ENCODE measurements at regions not wholly inside any gene's neighbourhood (a gene's known extent, or its start where the extent isn't known, plus 50 kb on each side); places are given as distances from the start of the nearest gene placed in this dataset.
"Not testable (repeated sequence)": the region's sequence is repeated elsewhere in the genome, so short reads cannot be mapped to it uniquely, and the experiment has no call there.

DNA sequence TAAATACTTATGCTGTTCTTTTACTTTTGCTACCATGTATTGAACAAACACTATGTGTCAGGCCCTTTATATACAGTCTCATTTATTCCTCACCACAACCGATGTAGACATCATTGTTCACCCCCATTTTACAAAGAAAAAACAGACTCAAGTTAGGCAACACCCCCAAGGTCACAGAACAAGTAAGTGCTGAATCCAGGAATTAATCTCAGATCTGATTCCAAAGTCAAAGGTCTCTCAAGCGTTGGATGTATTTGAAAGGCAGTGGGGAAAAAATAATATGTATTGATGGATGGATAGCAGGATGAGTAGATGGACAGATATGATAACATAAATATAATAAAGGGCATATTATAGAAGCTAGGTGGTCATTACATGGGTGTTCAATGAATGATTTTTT lies 85.1 kb upstream of the VLDLR start:
- H3K36me3 ChIP-seq (ENCODE audit: control insufficient read depth in 2 of 2, extremely low read depth in 1 of 2, insufficient read depth in 1 of 2, low read length in 1 of 2): no peaks in the 10 kb centered on the region
- H3K4me3 ChIP-seq (ENCODE audit: control insufficient read depth in 1 of 2, extremely low read depth in 1 of 2, low read length in 1 of 2): no peak overlapping the region
- Mint-ChIP-seq H3K27me3 (peaks cover under 1 to 13% of the 10 kb centered on the region in 2 donors), H3K4me3 (no peak overlapping the region), H3K27ac (no peak overlapping the region), H3K4me1 (no peaks in the 10 kb centered on the region), H3K9me3 (no peaks in the 10 kb centered on the region), H3K36me3 (no peaks in the 10 kb centered on the region)
- POLR2A ChIA-PET: no interaction called here
- ATAC-seq (replicated peaks in 1 of 4) (no peak), DNase-seq (no peak)
- CTCF ChIA-PET: interaction anchor here in 1 of 2 donors (0.5 kb wide), 1 partner anchor 197 kb away, joined by 3 read pairs; no protein-coding TSS in a partner anchor
- WGBS (ENCODE audit: insufficient coverage): 83% methylated on average over 1 of the region's 2 CpGs
- no peak overlapping the region for H3K27ac ChIP-seq (ENCODE audit: low read length)
- no peaks in the 10 kb centered on the region for H3K27me3 ChIP-seq (replicated peaks in 1 of 2; ENCODE audit: control insufficient read depth in 2 of 2, extremely low read depth in 1 of 2, insufficient read depth in 2 of 2, low read length in 1 of 2)
- no peaks in the 10 kb centered on the region for H3K4me1 ChIP-seq (ENCODE audit: control insufficient read depth in 1 of 2, extremely low read depth in 1 of 2, insufficient read depth in 2 of 2, low read length in 2 of 2)
- H3K9me3 ChIP-seq: no peaks in the 10 kb centered on the region

DNA sequence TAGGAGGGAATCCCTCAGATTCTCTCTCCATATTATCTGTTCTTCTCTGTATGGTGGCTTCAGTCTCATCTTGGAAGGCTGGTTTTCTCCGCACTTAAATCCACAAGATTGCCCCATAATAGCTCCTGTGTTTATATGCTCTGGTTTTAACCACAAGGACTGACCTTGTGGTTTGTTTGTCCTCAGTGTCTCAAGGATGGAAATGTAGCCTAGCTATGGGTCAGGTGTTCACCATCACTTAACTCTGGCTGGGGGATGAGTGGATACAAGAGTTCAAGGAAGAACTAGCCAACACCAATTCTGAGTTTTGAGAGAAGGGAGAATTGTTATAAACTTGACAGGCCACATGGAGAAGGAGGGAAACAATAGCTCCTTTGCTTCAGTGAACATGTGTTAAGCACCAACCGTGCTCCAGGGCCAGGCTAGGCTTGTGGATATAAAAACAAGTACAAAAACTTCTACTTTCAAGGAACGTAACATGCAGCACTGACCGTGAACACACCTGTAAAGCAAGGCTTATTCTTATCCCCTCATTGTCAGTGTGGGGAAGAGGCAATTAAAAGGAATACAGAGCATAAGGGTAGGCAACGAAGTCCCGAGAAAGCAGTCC lies 75.6 kb upstream of the VLDLR start:
- Histone ChIP-seq H3K27me3 (replicated peaks in 1 of 2; ENCODE audit: control insufficient read depth in 2 of 2, extremely low read depth in 1 of 2, insufficient read depth in 2 of 2, low read length in 1 of 2) (no peaks in the 10 kb centered on the region), H3K4me3 (ENCODE audit: control insufficient read depth in 1 of 2, extremely low read depth in 1 of 2, low read length in 1 of 2) (no peak overlapping the region), H3K27ac (ENCODE audit: low read length) (no peak overlapping the region), H3K9me3 (no peaks in the 10 kb centered on the region), H3K4me1 (ENCODE audit: control insufficient read depth in 1 of 2, extremely low read depth in 1 of 2, insufficient read depth in 2 of 2, low read length in 2 of 2) (no peaks in the 10 kb centered on the region), H3K36me3 (ENCODE audit: control insufficient read depth in 2 of 2, extremely low read depth in 1 of 2, insufficient read depth in 1 of 2, low read length in 1 of 2) (no peaks in the 10 kb centered on the region)
- ATAC-seq (replicated peaks in 1 of 4): no peak
- no peaks in the 10 kb centered on the region for H3K4me1 Mint-ChIP-seq
- WGBS (ENCODE audit: insufficient coverage): 83% methylated on average over 2 of the region's 6 CpGs
- no peak for DNase-seq
- H3K27ac Mint-ChIP-seq: no peak overlapping the region
- peaks cover 5 to 11% of the 10 kb centered on the region in 2 donors for H3K27me3 Mint-ChIP-seq
- peaks cover 0 to 12% (median 4%) of the 10 kb centered on the region in 3 donors for H3K9me3 Mint-ChIP-seq
- CTCF ChIA-PET: no interaction called here
- POLR2A ChIA-PET: no interaction called here
- H3K4me3 Mint-ChIP-seq: no peak overlapping the region
- no peaks in the 10 kb centered on the region for H3K36me3 Mint-ChIP-seq

DNA sequence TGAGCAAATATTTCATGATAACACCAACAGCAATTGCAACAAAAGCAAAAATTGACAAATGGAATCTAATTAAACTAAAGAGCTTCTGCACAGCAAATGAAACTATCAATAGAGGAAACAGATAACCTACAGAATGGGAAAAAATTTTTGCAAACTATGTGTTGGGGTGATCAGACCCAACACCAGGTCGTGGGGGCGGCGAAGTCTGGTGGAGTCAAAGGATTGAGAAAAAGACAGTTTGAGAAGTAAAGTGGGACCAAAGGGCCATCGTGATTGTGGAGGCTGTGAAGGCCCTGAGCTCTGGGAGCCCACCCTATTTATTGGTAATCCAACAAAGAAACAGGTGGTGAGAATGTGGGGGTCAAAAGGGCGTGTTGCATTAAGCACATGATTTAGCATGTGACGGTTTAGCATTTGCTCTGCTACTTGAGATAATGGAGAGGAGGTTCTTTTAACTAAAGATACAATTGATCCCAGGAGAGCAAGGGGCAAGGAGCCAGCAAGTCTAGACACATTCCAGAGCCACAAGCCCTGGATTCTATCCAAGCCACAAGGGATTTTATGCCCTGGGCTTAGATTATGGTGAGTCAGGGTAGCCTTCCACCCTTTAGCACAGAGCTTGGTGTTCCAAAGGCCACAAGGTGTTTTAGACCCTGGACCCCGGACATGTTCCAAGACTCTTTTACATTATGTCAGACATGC lies 65.5 kb upstream of the VLDLR start:
- H3K4me3 Mint-ChIP-seq; H3K27ac Mint-ChIP-seq; H3K36me3 ChIP-seq (ENCODE audit: control insufficient read depth in 2 of 2, extremely low read depth in 1 of 2, insufficient read depth in 1 of 2, low read length in 1 of 2); DNase-seq; POLR2A ChIA-PET; H3K27me3 Mint-ChIP-seq; H3K4me1 Mint-ChIP-seq; H3K4me1 ChIP-seq (ENCODE audit: control insufficient read depth in 1 of 2, extremely low read depth in 1 of 2, insufficient read depth in 2 of 2, low read length in 2 of 2); H3K36me3 Mint-ChIP-seq; H3K9me3 ChIP-seq; ATAC-seq (replicated peaks in 1 of 4); CTCF ChIA-PET; H3K27me3 ChIP-seq (replicated peaks in 1 of 2; ENCODE audit: control insufficient read depth in 2 of 2, extremely low read depth in 1 of 2, insufficient read depth in 2 of 2, low read length in 1 of 2); H3K27ac ChIP-seq (ENCODE audit: low read length); H3K4me3 ChIP-seq (ENCODE audit: control insufficient read depth in 1 of 2, extremely low read depth in 1 of 2, low read length in 1 of 2): not testable (repeated sequence)
- peaks cover 5 to 19% (median 7%) of the 10 kb centered on the region in 3 donors for H3K9me3 Mint-ChIP-seq
- 77% methylated on average over 5 of the region's 7 CpGs for WGBS (ENCODE audit: insufficient coverage)

DNA sequence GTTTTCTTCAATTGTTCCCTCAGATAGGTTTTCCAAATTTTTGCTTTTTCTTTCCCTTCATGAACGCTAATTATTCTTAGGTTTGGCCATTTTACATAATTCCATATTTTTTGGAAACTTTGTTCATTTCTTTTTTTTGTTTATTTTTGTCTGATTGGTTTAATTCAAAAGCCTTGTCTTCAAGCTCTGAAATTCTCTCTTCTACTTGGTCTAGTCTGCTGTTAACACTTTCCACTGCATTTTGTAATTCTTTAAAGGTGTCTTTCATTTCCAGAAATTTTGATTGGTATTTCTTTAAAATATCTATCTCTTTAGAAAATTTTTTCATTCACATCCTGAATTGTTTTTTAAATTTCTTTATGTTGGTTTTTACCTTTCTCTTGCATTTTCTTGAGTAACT lies 63.9 kb upstream of the VLDLR start:
- H3K27ac Mint-ChIP-seq: no peak overlapping the region
- ChIA-PET POLR2A (no interaction called here), CTCF (no interaction called here)
- H3K9me3 ChIP-seq: no peaks in the 10 kb centered on the region
- H3K27me3 Mint-ChIP-seq: peaks cover 0 to 5% of the 10 kb centered on the region in 2 donors
- no peak overlapping the region for H3K4me3 ChIP-seq (ENCODE audit: control insufficient read depth in 1 of 2, extremely low read depth in 1 of 2, low read length in 1 of 2)
- no peaks in the 10 kb centered on the region for H3K4me1 ChIP-seq (ENCODE audit: control insufficient read depth in 1 of 2, extremely low read depth in 1 of 2, insufficient read depth in 2 of 2, low read length in 2 of 2)
- H3K36me3 Mint-ChIP-seq: no peaks in the 10 kb centered on the region
- no CpG with 5 or more reads among the region's 1 CpG for WGBS (ENCODE audit: insufficient coverage)
- H3K27me3 ChIP-seq (replicated peaks in 1 of 2; ENCODE audit: control insufficient read depth in 2 of 2, extremely low read depth in 1 of 2, insufficient read depth in 2 of 2, low read length in 1 of 2): peaks cover 0 to 4% of the 10 kb centered on the region in 2 experiments
- no peaks in the 10 kb centered on the region for H3K36me3 ChIP-seq (ENCODE audit: control insufficient read depth in 2 of 2, extremely low read depth in 1 of 2, insufficient read depth in 1 of 2, low read length in 1 of 2)
- no peak for ATAC-seq (replicated peaks in 1 of 4)
- no peak for DNase-seq
- no peaks in the 10 kb centered on the region for H3K4me1 Mint-ChIP-seq
- no peak overlapping the region for H3K4me3 Mint-ChIP-seq
- H3K27ac ChIP-seq (ENCODE audit: low read length): no peak overlapping the region
- peaks cover 7 to 24% (median 9%) of the 10 kb centered on the region in 3 donors for H3K9me3 Mint-ChIP-seq

DNA sequence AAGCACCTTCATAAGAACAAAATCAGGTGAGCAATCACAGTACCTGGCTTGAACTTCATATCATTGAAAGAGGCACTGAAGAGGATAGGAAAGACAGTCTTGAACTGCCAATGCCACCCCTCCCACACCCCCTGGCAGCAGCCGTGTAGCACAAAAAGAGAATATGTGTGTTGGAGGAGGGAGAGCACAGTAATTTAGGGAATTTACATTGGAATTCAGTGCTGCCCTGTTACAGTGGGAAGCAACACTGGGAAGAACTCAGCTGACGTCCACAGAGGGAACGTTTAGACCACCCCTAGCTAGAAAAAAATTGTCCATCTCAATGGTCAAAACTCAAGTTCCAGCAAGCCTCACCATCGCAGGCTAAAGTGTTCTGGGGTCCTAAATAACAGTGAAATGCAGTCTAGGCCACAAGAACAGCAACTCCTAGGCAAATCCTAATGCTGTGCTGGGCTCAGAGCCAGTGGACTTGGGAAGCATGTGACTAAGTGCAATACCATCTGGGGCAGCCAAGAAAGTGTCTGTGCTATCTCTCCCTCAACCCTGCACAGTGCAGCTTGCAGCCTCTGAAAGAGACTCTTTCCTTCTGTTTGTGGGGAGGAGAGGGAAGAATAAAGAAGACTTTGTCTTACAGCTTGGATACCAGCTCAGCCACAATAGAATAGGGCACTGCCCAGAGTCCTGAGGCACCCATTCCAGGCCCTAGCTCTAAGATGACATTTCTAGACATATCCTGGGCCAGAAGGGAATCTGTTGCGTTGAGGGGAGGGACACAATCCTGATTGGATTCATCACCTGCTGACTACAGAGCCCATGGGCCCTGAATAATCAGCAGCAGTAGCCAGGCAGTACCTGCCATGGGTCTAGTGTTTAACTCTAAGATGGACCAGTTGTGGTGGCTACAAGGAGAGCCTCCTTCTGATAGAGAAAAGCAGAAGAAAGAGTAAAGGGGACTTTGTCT lies 62.1 kb upstream of the VLDLR start:
- H3K4me1 Mint-ChIP-seq: no peaks in the 10 kb centered on the region
- H3K9me3 Mint-ChIP-seq: peaks cover 7 to 24% (median 9%) of the 10 kb centered on the region in 3 donors
- DNase-seq (no peak), ATAC-seq (replicated peaks in 1 of 4) (no peak)
- Histone ChIP-seq H3K4me3 (ENCODE audit: control insufficient read depth in 1 of 2, extremely low read depth in 1 of 2, low read length in 1 of 2) (no peak overlapping the region), H3K27me3 (replicated peaks in 1 of 2; ENCODE audit: control insufficient read depth in 2 of 2, extremely low read depth in 1 of 2, insufficient read depth in 2 of 2, low read length in 1 of 2) (peaks cover 0 to 4% of the 10 kb centered on the region in 2 experiments), H3K36me3 (ENCODE audit: control insufficient read depth in 2 of 2, extremely low read depth in 1 of 2, insufficient read depth in 1 of 2, low read length in 1 of 2) (no peaks in the 10 kb centered on the region), H3K4me1 (ENCODE audit: control insufficient read depth in 1 of 2, extremely low read depth in 1 of 2, insufficient read depth in 2 of 2, low read length in 2 of 2) (no peaks in the 10 kb centered on the region), H3K9me3 (no peaks in the 10 kb centered on the region), H3K27ac (ENCODE audit: low read length) (no peak overlapping the region)
- H3K27me3 Mint-ChIP-seq: peaks cover 0 to 5% of the 10 kb centered on the region in 2 donors
- H3K4me3 Mint-ChIP-seq: no peak overlapping the region
- 58% methylated on average over 4 of the region's 5 CpGs for WGBS (ENCODE audit: insufficient coverage)
- POLR2A ChIA-PET: no interaction called here
- CTCF ChIA-PET: no interaction called here
- no peaks in the 10 kb centered on the region for H3K36me3 Mint-ChIP-seq
- H3K27ac Mint-ChIP-seq: no peak overlapping the region

DNA sequence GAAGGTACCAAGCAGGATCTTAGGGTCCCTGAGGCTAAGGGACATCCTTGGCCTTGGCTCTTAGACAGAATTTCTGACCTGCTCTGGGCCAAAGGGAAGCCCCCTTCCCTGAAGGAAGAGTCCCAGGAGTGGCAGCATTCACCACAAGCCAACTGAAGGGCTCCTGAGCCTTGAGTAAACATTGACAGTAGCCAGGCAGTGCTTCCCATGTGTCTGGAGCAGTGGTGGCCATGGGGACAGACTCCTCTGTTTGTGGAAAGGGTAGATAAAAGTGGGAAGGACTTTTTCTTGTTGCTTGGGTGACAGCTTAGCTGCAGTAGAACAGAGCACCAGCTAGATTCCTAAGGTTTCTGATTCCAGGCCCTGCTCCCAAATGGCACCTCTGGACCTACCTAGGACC lies 61.4 kb upstream of the VLDLR start:
- Mint-ChIP-seq H3K36me3 (no peaks in the 10 kb centered on the region), H3K4me1 (no peaks in the 10 kb centered on the region), H3K9me3 (peaks cover 7 to 24% (median 9%) of the 10 kb centered on the region in 3 donors), H3K4me3 (no peak overlapping the region), H3K27ac (no peak overlapping the region), H3K27me3 (peaks cover 0 to 5% of the 10 kb centered on the region in 2 donors)
- no peak for DNase-seq
- ChIA-PET POLR2A (no interaction called here), CTCF (no interaction called here)
- H3K4me3 ChIP-seq (ENCODE audit: control insufficient read depth in 1 of 2, extremely low read depth in 1 of 2, low read length in 1 of 2): no peak overlapping the region
- H3K27ac ChIP-seq (ENCODE audit: low read length): no peak overlapping the region
- no peaks in the 10 kb centered on the region for H3K36me3 ChIP-seq (ENCODE audit: control insufficient read depth in 2 of 2, extremely low read depth in 1 of 2, insufficient read depth in 1 of 2, low read length in 1 of 2)
- H3K9me3 ChIP-seq: no peaks in the 10 kb centered on the region
- no peaks in the 10 kb centered on the region for H3K4me1 ChIP-seq (ENCODE audit: control insufficient read depth in 1 of 2, extremely low read depth in 1 of 2, insufficient read depth in 2 of 2, low read length in 2 of 2)
- no peak for ATAC-seq (replicated peaks in 1 of 4)
- peaks cover 0 to 4% of the 10 kb centered on the region in 2 experiments for H3K27me3 ChIP-seq (replicated peaks in 1 of 2; ENCODE audit: control insufficient read depth in 2 of 2, extremely low read depth in 1 of 2, insufficient read depth in 2 of 2, low read length in 1 of 2)
